ENCODE measurements at regions not wholly inside any gene's neighbourhood (a gene's known extent, or its start where the extent isn't known, plus 50 kb on each side); places are given as distances from the start of the nearest gene placed in this dataset.

GRCh38 chr12:67019070-67019469 lies 250.1 kb upstream of the CAND1 start:
- Histone ChIP-seq H3K9me3 (replicated peaks) (no peaks in the 10 kb centered on the region), H3K4me3 (no peak overlapping the region), H3K27me3 (ENCODE audit: low read depth) (no peaks in the 10 kb centered on the region), H3K36me3 (no peaks in the 10 kb centered on the region), H3K27ac (replicated peaks) (no peak overlapping the region), H3K4me1 (no peaks in the 10 kb centered on the region)
- DNase-seq = no peak
- no peak for TF ChIP-seq CTCF (IDR thresholded peaks at IDR 0.05; ENCODE audit: borderline replicate concordance)
- intact Hi-C loops (cut with micrococcal nuclease) = no loop called here

- H3K4me1 ChIP-seq = peaks cover 4% of the 10 kb centered on the region
- H3K4me3 ChIP-seq = no peak overlapping the region
- intact Hi-C loops (cut with micrococcal nuclease) = no loop called here
- peak; percentile 73 for TF ChIP-seq CTCF (IDR thresholded peaks at IDR 0.05; ENCODE audit: borderline replicate concordance)
- no peak for DNase-seq
- no peaks in the 10 kb centered on the region for H3K9me3 ChIP-seq (replicated peaks)
- H3K27ac ChIP-seq (replicated peaks) = no peak overlapping the region
- no peaks in the 10 kb centered on the region for H3K36me3 ChIP-seq
- peaks cover 7% of the 10 kb centered on the region for H3K27me3 ChIP-seq (ENCODE audit: low read depth)
Observed at GRCh38 chr12:67025543-67026114, 243.5 kb upstream of the CAND1 start.

- no peak for TF ChIP-seq CTCF (IDR thresholded peaks at IDR 0.05; ENCODE audit: borderline replicate concordance)
- intact Hi-C loops (cut with micrococcal nuclease) = no loop called here
- Histone ChIP-seq H3K36me3 (no peaks in the 10 kb centered on the region), H3K4me3 (no peak overlapping the region), H3K27ac (replicated peaks) (no peak overlapping the region), H3K9me3 (replicated peaks) (no peaks in the 10 kb centered on the region), H3K27me3 (ENCODE audit: low read depth) (peaks cover 7% of the 10 kb centered on the region), H3K4me1 (peaks cover 4% of the 10 kb centered on the region)
- no peak for DNase-seq
Observed at GRCh38 chr12:67026487-67027246, 242.5 kb upstream of the CAND1 start.

GRCh38 chr12:67028529-67028928 lies 240.6 kb upstream of the CAND1 start:
- Histone ChIP-seq H3K27ac (replicated peaks) (no peak overlapping the region), H3K4me3 (no peak overlapping the region), H3K36me3 (no peaks in the 10 kb centered on the region), H3K4me1 (peaks cover 4% of the 10 kb centered on the region), H3K27me3 (ENCODE audit: low read depth) (peaks cover 12% of the 10 kb centered on the region), H3K9me3 (replicated peaks) (no peaks in the 10 kb centered on the region)
- no peak for DNase-seq
- TF ChIP-seq CTCF (IDR thresholded peaks at IDR 0.05; ENCODE audit: borderline replicate concordance) = no peak
- intact Hi-C loops (cut with micrococcal nuclease) = no loop called here

- Histone ChIP-seq H3K27ac (replicated peaks) (no peak overlapping the region), H3K9me3 (replicated peaks) (no peaks in the 10 kb centered on the region), H3K4me1 (no peaks in the 10 kb centered on the region), H3K27me3 (ENCODE audit: low read depth) (peaks cover 10% of the 10 kb centered on the region), H3K4me3 (no peak overlapping the region), H3K36me3 (no peaks in the 10 kb centered on the region)
- DNase-seq = no peak
- intact Hi-C loops (cut with micrococcal nuclease) = no loop called here
- no peak for TF ChIP-seq CTCF (IDR thresholded peaks at IDR 0.05; ENCODE audit: borderline replicate concordance)
Observed at GRCh38 chr12:67034110-67034879, 234.9 kb upstream of the CAND1 start.

Measured in left ventricle myocardium inferior (tissue), 1 donor.